ENCODE measurements at regions not wholly inside any gene's neighbourhood (a gene's known extent, or its start where the extent isn't known, plus 50 kb on each side); places are given as distances from the start of the nearest gene placed in this dataset.

- TF ChIP-seq, protein P1, sequence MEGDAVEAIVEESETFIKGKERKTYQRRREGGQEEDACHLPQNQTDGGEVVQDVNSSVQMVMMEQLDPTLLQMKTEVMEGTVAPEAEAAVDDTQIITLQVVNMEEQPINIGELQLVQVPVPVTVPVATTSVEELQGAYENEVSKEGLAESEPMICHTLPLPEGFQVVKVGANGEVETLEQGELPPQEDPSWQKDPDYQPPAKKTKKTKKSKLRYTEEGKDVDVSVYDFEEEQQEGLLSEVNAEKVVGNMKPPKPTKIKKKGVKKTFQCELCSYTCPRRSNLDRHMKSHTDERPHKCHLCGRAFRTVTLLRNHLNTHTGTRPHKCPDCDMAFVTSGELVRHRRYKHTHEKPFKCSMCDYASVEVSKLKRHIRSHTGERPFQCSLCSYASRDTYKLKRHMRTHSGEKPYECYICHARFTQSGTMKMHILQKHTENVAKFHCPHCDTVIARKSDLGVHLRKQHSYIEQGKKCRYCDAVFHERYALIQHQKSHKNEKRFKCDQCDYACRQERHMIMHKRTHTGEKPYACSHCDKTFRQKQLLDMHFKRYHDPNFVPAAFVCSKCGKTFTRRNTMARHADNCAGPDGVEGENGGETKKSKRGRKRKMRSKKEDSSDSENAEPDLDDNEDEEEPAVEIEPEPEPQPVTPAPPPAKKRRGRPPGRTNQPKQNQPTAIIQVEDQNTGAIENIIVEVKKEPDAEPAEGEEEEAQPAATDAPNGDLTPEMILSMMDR (IDR thresholded peaks at IDR 0.05), result no peak
- TF ChIP-seq POLR2A (IDR thresholded peaks at IDR 0.05), result no peak
These were observed 180.2 kb downstream of the OSR1 start for GRCh38 chr2:19178175-19178574.

All from ovary (tissue), 3 donors.